CD4-positive, CD25-positive, alpha-beta regulatory T cell (primary cell): ENCODE measurements at regions not wholly inside any gene's neighbourhood (a gene's known extent, or its start where the extent isn't known, plus 50 kb on each side); places are given as distances from the start of the nearest gene placed in this dataset.

Experiments used
- ATAC-seq, 2 donors: fragments of 150-1000 bp; cut with Tn5 transposase; one replicate each; pipeline ENCODE4 v1.10.0; 2021; ENCODE audit warnings: low read depth in 2 of 2, moderate number of reproducible peaks in 2 of 2, moderate library complexity in 1 of 2
- DNase-seq, 3 donors: peaks; one replicate each; pipeline versions ENCODE4 v3.0.0 to v3.0.0-alpha.2; 2012 to 2022; ENCODE audit warnings: mixed read lengths in 1 of 3
- H3K27ac ChIP-seq: one replicate; pipeline ENCODE4 v1.7.0; 2013; ENCODE audit warnings: mild to moderate bottlenecking, low read length; ENCODE audit not compliant: insufficient read depth, poor library complexity, severe bottlenecking
- H3K27me3 ChIP-seq: one replicate; pipeline ENCODE4 v1.7.0; 2013; ENCODE audit warnings: low read length; ENCODE audit not compliant: control insufficient read depth, insufficient read depth
- H3K36me3 ChIP-seq: one replicate; pipeline ENCODE4 v1.7.0; 2013; ENCODE audit warnings: mild to moderate bottlenecking, low read length, moderate library complexity; ENCODE audit not compliant: control insufficient read depth, insufficient read depth
- H3K4me1 ChIP-seq: 2 replicates; pipeline ENCODE4 v1.7.0; 2013; ENCODE audit warnings: mild to moderate bottlenecking, low read length; ENCODE audit not compliant: insufficient read depth, control insufficient read depth, poor library complexity, severe bottlenecking
- H3K4me3 ChIP-seq: one replicate; pipeline ENCODE4 v1.7.0; 2013; ENCODE audit warnings: low read depth, mild to moderate bottlenecking, low read length, moderate library complexity
- H3K9me3 ChIP-seq, 2 experiments: 1 replicate in 1 of 2; 2 replicates in 1 of 2; pipeline ENCODE4 v1.7.0; 2013; ENCODE audit warnings: low read length in 2 of 2, mild to moderate bottlenecking in 1 of 2, moderate library complexity in 1 of 2; ENCODE audit not compliant: control insufficient read depth in 2 of 2
- H3K27ac Mint-ChIP-seq, 3 donors: one replicate each; pipeline ENCODE4 v1.8.0; 2020 to 2022; ENCODE audit warnings: mild to moderate bottlenecking in 3 of 3, mixed read lengths in 3 of 3, moderate library complexity in 2 of 3
- H3K27me3 Mint-ChIP-seq: one replicate; pipeline ENCODE4 v1.8.0; 2022; ENCODE audit warnings: mild to moderate bottlenecking, mixed read lengths
- H3K36me3 Mint-ChIP-seq: one replicate; pipeline ENCODE4 v1.8.0; 2020; ENCODE audit warnings: mixed read lengths
- H3K4me1 Mint-ChIP-seq, 4 donors: one replicate each; pipeline ENCODE4 v1.8.0; 2020 to 2022; ENCODE audit warnings: mixed read lengths in 4 of 4, mild to moderate bottlenecking in 1 of 4
- H3K4me3 Mint-ChIP-seq, 4 donors: one replicate each; pipeline ENCODE4 v1.8.0; 2020 to 2022; ENCODE audit warnings: mild to moderate bottlenecking in 4 of 4, mixed read lengths in 4 of 4, moderate library complexity in 3 of 4
- H3K9me3 Mint-ChIP-seq, 7 donors: one replicate each; pipeline ENCODE4 v1.8.0; 2020 to 2022; ENCODE audit warnings: mixed read lengths in 7 of 7, mild to moderate bottlenecking in 3 of 7, moderate library complexity in 2 of 7

DNA sequence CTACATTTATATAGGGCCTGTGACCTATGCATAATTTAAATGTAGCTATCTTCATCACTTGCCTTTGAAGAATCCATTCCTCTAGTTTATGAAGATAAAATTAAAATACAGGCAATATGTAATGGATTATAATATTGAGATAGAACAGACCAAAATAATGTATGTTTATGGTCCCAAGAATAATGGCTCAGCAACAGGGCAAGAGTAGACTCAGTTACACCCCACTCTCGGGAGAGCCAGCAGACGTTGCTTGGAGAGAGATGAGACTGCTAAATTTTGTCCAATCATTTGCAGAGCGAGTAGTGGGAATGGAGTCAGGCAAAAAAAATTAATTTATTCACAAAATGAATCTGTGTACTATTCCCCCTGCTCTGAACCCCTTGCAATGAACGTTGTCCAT, 223.2 kb upstream of the FAT4 start:
- Histone ChIP-seq H3K36me3 (no peaks in the 10 kb centered on the region), H3K9me3 (no peaks in the 10 kb centered on the region), H3K27me3 (no peaks in the 10 kb centered on the region), H3K4me3 (no peak overlapping the region), H3K4me1 (no peaks in the 10 kb centered on the region), H3K27ac (no peak overlapping the region)
- Mint-ChIP-seq H3K27ac (no peak overlapping the region), H3K4me3 (no peak overlapping the region), H3K36me3 (no peaks in the 10 kb centered on the region), H3K9me3 (peaks cover 3 to 11% (median 4%) of the 10 kb centered on the region in 7 donors), H3K4me1 (no peaks in the 10 kb centered on the region), H3K27me3 (no peaks in the 10 kb centered on the region)
- ATAC-seq (no peak), DNase-seq (no peak)

GRCh38 chr4:125091101-125091500, 223.7 kb upstream of the FAT4 start:
- H3K27me3 Mint-ChIP-seq, result no peaks in the 10 kb centered on the region
- peaks cover 3 to 15% (median 4%) of the 10 kb centered on the region in 7 donors for H3K9me3 Mint-ChIP-seq
- no peaks in the 10 kb centered on the region for H3K4me1 Mint-ChIP-seq
- H3K36me3 Mint-ChIP-seq, result no peaks in the 10 kb centered on the region
- no peak overlapping the region for H3K4me3 ChIP-seq
- DNase-seq, result no peak
- H3K27ac Mint-ChIP-seq, result no peak overlapping the region
- no peaks in the 10 kb centered on the region for H3K36me3 ChIP-seq
- no peaks in the 10 kb centered on the region for H3K4me1 ChIP-seq
- no peak overlapping the region for H3K4me3 Mint-ChIP-seq
- no peaks in the 10 kb centered on the region for H3K9me3 ChIP-seq
- no peak overlapping the region for H3K27ac ChIP-seq
- no peak for ATAC-seq
- H3K27me3 ChIP-seq, result no peaks in the 10 kb centered on the region

- no peak overlapping the region for H3K27ac ChIP-seq
- no peaks in the 10 kb centered on the region for H3K27me3 ChIP-seq
- Mint-ChIP-seq H3K4me3 (no peak overlapping the region), H3K9me3 (peaks cover 0 to 17% (median 4%) of the 10 kb centered on the region in 7 donors), H3K27me3 (no peaks in the 10 kb centered on the region), H3K36me3 (no peaks in the 10 kb centered on the region), H3K4me1 (no peaks in the 10 kb centered on the region), H3K27ac (no peak overlapping the region)
- DNase-seq, result no peak
- H3K9me3 ChIP-seq, result peaks cover 0 to 3% of the 10 kb centered on the region in 2 experiments
- ATAC-seq, result no peak
- no peaks in the 10 kb centered on the region for H3K4me1 ChIP-seq
- H3K4me3 ChIP-seq, result no peak overlapping the region
- H3K36me3 ChIP-seq, result no peaks in the 10 kb centered on the region
Measured at GRCh38 chr4:125084608-125085007, 230.1 kb upstream of the FAT4 start.

- no peak overlapping the region for H3K27ac ChIP-seq
- Mint-ChIP-seq H3K9me3 (peaks cover 0 to 17% (median 1%) of the 10 kb centered on the region in 7 donors), H3K27ac (no peak overlapping the region), H3K27me3 (no peaks in the 10 kb centered on the region), H3K4me3 (no peak overlapping the region), H3K4me1 (no peaks in the 10 kb centered on the region), H3K36me3 (no peaks in the 10 kb centered on the region)
- H3K4me1 ChIP-seq, result no peaks in the 10 kb centered on the region
- H3K4me3 ChIP-seq, result no peak overlapping the region
- no peak for ATAC-seq
- H3K27me3 ChIP-seq, result no peaks in the 10 kb centered on the region
- H3K9me3 ChIP-seq, result peaks cover 0 to 3% of the 10 kb centered on the region in 2 experiments
- no peak for DNase-seq
- no peaks in the 10 kb centered on the region for H3K36me3 ChIP-seq
Measured at GRCh38 chr4:125082729-125083417, 231.9 kb upstream of the FAT4 start.

- Histone ChIP-seq H3K4me3 (no peak overlapping the region), H3K27ac (no peak overlapping the region), H3K4me1 (no peaks in the 10 kb centered on the region), H3K36me3 (no peaks in the 10 kb centered on the region), H3K9me3 (no peaks in the 10 kb centered on the region), H3K27me3 (no peaks in the 10 kb centered on the region)
- ATAC-seq (no peak), DNase-seq (no peak)
- Mint-ChIP-seq H3K36me3 (no peaks in the 10 kb centered on the region), H3K27ac (no peak overlapping the region), H3K9me3 (peaks cover 0 to 15% (median 4%) of the 10 kb centered on the region in 7 donors), H3K4me3 (no peak overlapping the region), H3K4me1 (no peaks in the 10 kb centered on the region), H3K27me3 (no peaks in the 10 kb centered on the region)
Measured at GRCh38 chr4:125072269-125072668, 242.5 kb upstream of the FAT4 start.

- Histone ChIP-seq H3K27ac (no peak overlapping the region), H3K4me3 (no peak overlapping the region), H3K4me1 (no peaks in the 10 kb centered on the region), H3K9me3 (no peaks in the 10 kb centered on the region), H3K27me3 (no peaks in the 10 kb centered on the region), H3K36me3 (no peaks in the 10 kb centered on the region)
- H3K9me3 Mint-ChIP-seq, result peaks cover 1 to 17% (median 4%) of the 10 kb centered on the region in 7 donors
- no peak overlapping the region for H3K27ac Mint-ChIP-seq
- no peaks in the 10 kb centered on the region for H3K4me1 Mint-ChIP-seq
- ATAC-seq (no peak), DNase-seq (no peak)
- no peak overlapping the region for H3K4me3 Mint-ChIP-seq
- no peaks in the 10 kb centered on the region for H3K36me3 Mint-ChIP-seq
- no peaks in the 10 kb centered on the region for H3K27me3 Mint-ChIP-seq
Measured at GRCh38 chr4:125070861-125071260, 243.9 kb upstream of the FAT4 start.

DNA sequence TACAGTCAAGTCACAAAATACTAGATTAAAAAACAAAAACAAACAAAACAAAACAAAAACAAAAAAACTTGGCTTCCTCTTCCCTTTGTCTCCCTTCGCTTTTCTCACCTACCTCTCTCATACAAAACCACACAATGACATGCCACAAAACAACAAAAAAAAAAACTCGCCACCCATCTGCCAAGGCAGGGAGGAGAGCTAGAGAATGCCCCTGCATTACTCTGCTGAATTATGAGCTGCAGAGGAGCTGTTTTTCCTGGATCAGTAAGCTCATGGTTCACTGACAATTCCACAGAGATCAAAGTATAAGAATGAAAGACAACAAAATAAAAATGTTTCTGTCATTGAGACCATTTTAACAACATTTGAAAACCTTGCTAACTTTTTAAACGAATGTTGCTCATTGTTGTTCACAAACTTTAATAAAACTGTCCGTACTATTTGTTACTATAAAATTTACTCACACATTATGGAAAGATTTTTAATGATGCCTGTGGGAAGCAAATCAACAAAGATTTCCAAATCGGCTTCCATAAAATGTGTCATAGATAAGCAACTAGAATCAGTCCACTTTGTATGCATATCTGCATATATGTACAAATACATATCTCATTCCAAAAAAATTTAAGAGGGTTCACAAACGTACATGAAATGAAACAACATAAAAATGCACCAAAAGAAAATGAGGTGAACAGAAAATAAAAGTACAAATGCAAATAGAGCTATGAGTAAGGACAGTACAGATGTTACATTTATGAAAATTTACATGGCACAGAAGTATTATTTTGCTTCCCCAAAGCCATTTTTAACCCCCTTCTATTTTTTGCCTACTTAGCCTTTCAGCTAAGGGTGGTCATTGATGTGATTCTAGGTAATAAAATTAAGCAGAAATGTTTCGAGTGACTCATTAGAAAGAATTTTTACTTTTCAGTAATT, 252.4 kb upstream of the FAT4 start:
- Mint-ChIP-seq H3K36me3 (no peaks in the 10 kb centered on the region), H3K4me1 (no peaks in the 10 kb centered on the region), H3K9me3 (peaks cover 1 to 13% (median 4%) of the 10 kb centered on the region in 7 donors), H3K27me3 (no peaks in the 10 kb centered on the region), H3K27ac (no peak overlapping the region), H3K4me3 (no peak overlapping the region)
- Histone ChIP-seq H3K9me3 (peaks cover 0 to 2% of the 10 kb centered on the region in 2 experiments), H3K27me3 (no peaks in the 10 kb centered on the region), H3K4me1 (no peaks in the 10 kb centered on the region), H3K27ac (no peak overlapping the region), H3K4me3 (no peak overlapping the region), H3K36me3 (no peaks in the 10 kb centered on the region)
- DNase-seq, result no peak
- ATAC-seq, result no peak
